Progenitor cell of endocrine pancreas (in vitro differentiated cells): ENCODE measurements at regions not wholly inside any gene's neighbourhood (a gene's known extent, or its start where the extent isn't known, plus 50 kb on each side); places are given as distances from the start of the nearest gene placed in this dataset.

Experiments used
- DNase-seq: peaks from one replicate; pipeline ENCODE4 v3.0.0; 2021; ENCODE audit warnings: low spot score; ENCODE audit not compliant: unreplicated experiment
- H3K27ac Mint-ChIP-seq: 2 replicates; pipeline ENCODE4 v1.8.0; 2021; ENCODE audit warnings: mild to moderate bottlenecking, moderate library complexity, mixed read lengths
- H3K27me3 Mint-ChIP-seq: 2 replicates; pipeline ENCODE4 v1.8.0; 2021; ENCODE audit warnings: mixed read lengths
- H3K36me3 Mint-ChIP-seq: 2 replicates; pipeline ENCODE4 v1.8.0; 2022; ENCODE audit warnings: mixed read lengths; ENCODE audit not compliant: insufficient read depth
- H3K4me1 Mint-ChIP-seq: 2 replicates; pipeline ENCODE4 v1.8.0; 2021; ENCODE audit warnings: low read depth, mixed read lengths
- H3K4me3 Mint-ChIP-seq: 2 replicates; pipeline ENCODE4 v1.8.0; 2021; ENCODE audit warnings: low read depth, mild to moderate bottlenecking, moderate library complexity, mixed read lengths
- H3K9me3 Mint-ChIP-seq: 2 replicates; pipeline ENCODE4 v1.8.0; 2021; ENCODE audit warnings: low read depth, mixed read lengths
- CTCF ChIP-seq: fragments of 200-600 bp; sonication (generic); IDR thresholded peaks from one replicate; pipeline ENCODE4 v1.5.0; 2021; ENCODE audit warnings: antibody characterized with exemption, mild to moderate bottlenecking; ENCODE audit not compliant: unreplicated experiment

GRCh38 chrX:3768881-3769280, 55.4 kb upstream of the PRKX start:
- Mint-ChIP-seq H3K4me1 (no peaks in the 10 kb centered on the region), H3K36me3 (no peaks in the 10 kb centered on the region), H3K4me3 (no peak overlapping the region), H3K27ac (no peak overlapping the region), H3K9me3 (peaks cover 8% of the 10 kb centered on the region), H3K27me3 (peaks cover 6% of the 10 kb centered on the region)
- DNase-seq: no peak
- TF ChIP-seq CTCF: no peak
